Mucosa of rectum (tissue), 2 donors: ENCODE measurements at regions not wholly inside any gene's neighbourhood (a gene's known extent, or its start where the extent isn't known, plus 50 kb on each side); places are given as distances from the start of the nearest gene placed in this dataset.

ENCODE experiments used
- H3K27ac ChIP-seq, 2 donors: one replicate each; pipeline ENCODE4 v1.7.0; 2013; ENCODE audit warnings: inconsistent platforms in 2 of 2, low read depth in 2 of 2, low read length in 2 of 2
- H3K27me3 ChIP-seq, 2 donors: one replicate each; pipeline ENCODE4 v1.7.0; 2013; ENCODE audit warnings: low read length in 2 of 2; ENCODE audit not compliant: control insufficient read depth in 2 of 2, insufficient read depth in 2 of 2
- H3K36me3 ChIP-seq, 2 donors: one replicate each; pipeline ENCODE4 v1.7.0; 2013; ENCODE audit warnings: low read length in 2 of 2; ENCODE audit not compliant: control insufficient read depth in 2 of 2, insufficient read depth in 2 of 2
- H3K4me1 ChIP-seq, 2 donors: one replicate each; pipeline ENCODE4 v1.7.0; 2013; ENCODE audit warnings: low read length in 2 of 2, mild to moderate bottlenecking in 1 of 2; ENCODE audit not compliant: control insufficient read depth in 2 of 2, insufficient read depth in 2 of 2
- H3K4me3 ChIP-seq, 2 donors: one replicate each; pipeline ENCODE4 v1.7.0; 2013; ENCODE audit warnings: low read length in 2 of 2
- H3K9ac ChIP-seq, 2 donors: one replicate each; pipeline ENCODE4 v1.7.0; 2013; ENCODE audit warnings: low read length in 2 of 2, low read depth in 1 of 2, mild to moderate bottlenecking in 1 of 2
- H3K9me3 ChIP-seq, 2 donors: one replicate each; pipeline ENCODE4 v1.7.0; 2013; ENCODE audit warnings: low read length in 2 of 2; ENCODE audit not compliant: control insufficient read depth in 2 of 2
- donor health status: healthy.
- donor health status: Normal muscosa, but diverticular disease.

DNA sequence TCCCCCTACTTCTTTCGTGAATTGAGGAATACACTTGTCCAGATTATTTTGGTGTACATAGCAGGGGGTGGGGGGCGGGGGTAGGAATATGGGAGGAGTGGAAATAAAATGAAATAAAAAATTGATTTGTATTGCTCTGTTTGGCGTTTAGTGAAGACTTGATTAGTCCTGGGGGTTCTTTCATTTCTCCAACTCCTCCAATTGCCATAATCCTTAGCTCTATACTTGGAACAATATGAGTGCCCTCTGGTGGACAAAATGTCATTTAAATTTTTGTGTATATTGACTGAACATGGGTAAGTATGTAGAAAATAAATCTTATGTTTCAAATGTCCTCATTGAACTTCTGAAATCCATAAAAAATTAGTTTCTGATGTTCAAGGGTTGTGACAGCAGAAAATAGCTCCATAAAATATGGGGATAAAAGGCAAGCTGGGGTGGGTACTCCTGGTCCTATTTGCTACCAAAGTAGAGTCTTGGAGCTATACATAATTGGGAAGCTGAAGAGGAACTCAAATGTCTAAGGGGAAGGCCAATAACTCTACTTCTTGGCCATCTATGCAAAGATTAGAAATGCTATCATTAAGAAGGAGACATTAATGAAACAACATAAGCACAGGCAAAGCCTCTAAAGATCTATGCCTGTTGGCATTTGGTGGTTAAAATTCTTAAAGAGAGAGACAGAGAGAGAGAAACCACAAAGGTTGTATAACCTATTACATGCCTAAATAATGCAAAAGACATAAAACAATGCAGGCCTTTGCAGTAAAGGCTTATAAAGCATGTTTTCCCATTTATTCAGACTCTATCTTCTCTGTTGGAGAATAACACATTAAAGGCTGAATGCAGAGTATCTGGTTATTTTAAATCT lies 421.6 kb downstream of the METTL15 start:
- Histone ChIP-seq H3K9me3 (peaks cover 2% of the 10 kb centered on the region in 2 donors), H3K27ac (no peak overlapping the region), H3K36me3 (no peaks in the 10 kb centered on the region), H3K4me1 (no peaks in the 10 kb centered on the region), H3K9ac (no peak overlapping the region), H3K27me3 (no peaks in the 10 kb centered on the region), H3K4me3 (no peak overlapping the region)

DNA sequence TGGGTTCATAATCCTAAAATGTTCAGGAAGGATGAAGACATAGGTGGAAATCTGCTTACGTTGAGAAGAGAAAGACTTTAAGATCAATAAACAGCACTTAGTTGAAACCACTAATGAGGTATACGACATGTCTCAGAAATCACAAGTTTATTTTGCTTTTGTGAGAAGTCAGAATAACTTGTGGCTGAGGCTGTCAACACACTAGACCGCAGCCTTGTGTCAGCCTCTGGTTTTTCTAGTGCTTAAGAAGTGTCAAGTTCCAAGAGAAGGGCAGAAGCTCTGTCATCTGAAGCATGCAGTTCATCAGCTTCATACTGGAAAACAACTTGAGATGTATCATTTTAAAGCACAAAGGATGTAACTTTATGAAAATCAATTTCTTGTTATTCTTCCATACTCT lies 420.9 kb downstream of the METTL15 start:
- no peak overlapping the region for H3K9ac ChIP-seq
- H3K36me3 ChIP-seq = no peaks in the 10 kb centered on the region
- no peak overlapping the region for H3K4me3 ChIP-seq

DNA sequence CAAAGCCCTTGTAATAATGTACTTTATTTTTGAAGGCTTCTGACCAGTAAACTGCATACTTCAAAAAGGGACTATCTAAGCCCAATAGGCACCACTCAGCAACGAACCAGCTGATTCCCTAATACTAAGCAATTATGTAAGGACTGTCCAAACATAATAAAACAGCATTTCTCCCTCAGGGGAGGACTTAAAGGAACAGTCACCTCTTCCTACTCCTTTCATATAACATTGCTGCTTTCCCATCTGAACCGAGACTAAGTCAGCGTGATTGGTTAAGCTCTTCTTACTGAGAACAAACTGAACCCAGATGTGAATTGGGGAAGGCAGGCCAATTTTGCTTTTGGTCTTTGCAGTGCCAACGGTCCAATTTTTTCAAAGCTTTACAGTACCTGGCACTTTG lies 420.0 kb downstream of the METTL15 start:
- H3K9me3 ChIP-seq = peaks cover 2% of the 10 kb centered on the region in 2 donors
- no peak overlapping the region for H3K27ac ChIP-seq
- H3K9ac ChIP-seq = no peak overlapping the region
- no peaks in the 10 kb centered on the region for H3K4me1 ChIP-seq
- H3K4me3 ChIP-seq = no peak overlapping the region
- H3K27me3 ChIP-seq = no peaks in the 10 kb centered on the region
- no peaks in the 10 kb centered on the region for H3K36me3 ChIP-seq

More for the DNA sequence above, 420.9 kb downstream of the METTL15 start:
- H3K4me1 ChIP-seq = no peaks in the 10 kb centered on the region
- H3K27ac ChIP-seq = no peak overlapping the region
- peaks cover 2% of the 10 kb centered on the region in 2 donors for H3K9me3 ChIP-seq
- H3K27me3 ChIP-seq = no peaks in the 10 kb centered on the region

DNA sequence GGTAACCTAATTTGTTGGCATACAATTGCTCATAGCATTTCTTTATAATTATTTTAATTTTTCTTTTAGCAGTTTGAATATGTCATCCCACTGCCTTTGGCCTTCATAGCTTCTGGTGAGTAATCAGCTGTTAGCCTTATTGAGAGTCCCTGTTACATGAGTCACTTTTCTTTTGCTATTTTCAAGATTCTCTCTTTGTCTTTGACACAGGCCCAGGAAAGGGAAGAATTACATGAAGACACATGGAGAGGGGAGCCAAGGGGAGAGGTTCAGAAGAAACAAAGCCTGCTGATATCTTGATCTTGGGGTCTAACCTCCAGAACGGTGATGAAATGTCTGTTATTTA lies 418.2 kb downstream of the METTL15 start:
- Histone ChIP-seq H3K9ac (no peak overlapping the region), H3K4me3 (no peak overlapping the region), H3K27ac (no peak overlapping the region), H3K4me1 (no peaks in the 10 kb centered on the region), H3K9me3 (peaks cover 2% of the 10 kb centered on the region in 2 donors), H3K27me3 (no peaks in the 10 kb centered on the region), H3K36me3 (no peaks in the 10 kb centered on the region)

DNA sequence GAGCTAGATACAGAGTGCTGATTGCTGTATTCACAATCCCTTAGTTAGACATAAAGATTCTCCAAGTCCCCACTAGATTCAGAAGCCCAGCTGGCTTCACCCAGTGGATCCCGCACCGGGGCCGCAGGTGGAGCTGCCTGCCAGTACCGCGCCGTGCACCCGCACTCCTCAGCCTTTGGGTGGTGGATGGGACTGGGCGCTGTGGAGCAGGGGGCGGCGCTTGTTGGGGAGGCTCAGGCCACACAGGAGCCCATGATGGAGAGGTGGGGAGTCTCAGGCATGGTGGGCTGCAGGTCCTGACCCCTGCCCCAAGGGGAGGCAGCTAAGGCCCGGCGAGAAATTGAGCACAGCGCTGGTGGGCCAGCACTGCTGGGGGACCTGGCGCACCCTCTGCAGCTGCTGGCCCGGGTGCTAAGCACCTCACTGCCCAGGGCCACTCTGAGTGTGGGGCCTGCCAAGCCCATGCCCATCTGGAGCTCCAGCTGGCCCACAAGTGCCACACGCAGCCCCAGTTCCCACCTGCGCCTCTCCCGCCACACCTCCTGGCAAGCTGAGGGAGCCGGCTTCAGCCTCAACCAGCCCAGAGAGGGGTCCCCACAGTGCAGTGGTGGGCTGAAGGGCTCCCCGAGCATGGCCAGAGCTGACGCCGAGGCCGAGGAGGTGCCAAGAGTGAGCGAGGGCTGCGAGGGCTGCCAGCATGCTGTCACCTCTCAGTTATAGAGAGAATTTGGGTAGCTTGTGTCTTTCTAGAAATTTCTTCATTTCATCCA lies 417.6 kb downstream of the METTL15 start:
- Histone ChIP-seq H3K4me3 (no peak overlapping the region), H3K36me3 (no peaks in the 10 kb centered on the region), H3K4me1 (no peaks in the 10 kb centered on the region), H3K27ac (no peak overlapping the region), H3K27me3 (no peaks in the 10 kb centered on the region), H3K9ac (no peak overlapping the region), H3K9me3 (peaks cover 2% of the 10 kb centered on the region in 2 donors)

DNA sequence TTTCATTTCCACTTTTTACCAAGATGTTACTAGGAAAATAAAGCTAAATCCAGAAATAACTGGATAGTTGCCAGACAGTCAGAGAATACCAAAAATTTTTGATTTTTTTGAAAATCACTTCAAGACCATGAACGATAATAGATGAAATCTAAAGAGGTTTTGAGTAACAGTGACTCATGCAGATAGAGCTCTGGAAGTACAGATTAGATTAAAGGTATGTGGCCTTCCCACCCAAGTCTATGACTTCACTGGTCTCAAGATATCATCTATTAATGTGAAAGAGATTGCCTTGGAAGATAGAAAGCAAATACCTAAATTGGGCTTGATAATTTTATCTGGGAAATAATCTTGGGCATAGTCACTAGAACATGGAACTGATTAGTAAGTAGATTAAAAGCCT lies 415.9 kb downstream of the METTL15 start:
- Histone ChIP-seq H3K27me3 (no peaks in the 10 kb centered on the region), H3K9me3 (peaks cover 2% of the 10 kb centered on the region in 2 donors), H3K9ac (no peak overlapping the region), H3K4me3 (no peak overlapping the region), H3K4me1 (no peaks in the 10 kb centered on the region), H3K27ac (no peak overlapping the region), H3K36me3 (no peaks in the 10 kb centered on the region)

DNA sequence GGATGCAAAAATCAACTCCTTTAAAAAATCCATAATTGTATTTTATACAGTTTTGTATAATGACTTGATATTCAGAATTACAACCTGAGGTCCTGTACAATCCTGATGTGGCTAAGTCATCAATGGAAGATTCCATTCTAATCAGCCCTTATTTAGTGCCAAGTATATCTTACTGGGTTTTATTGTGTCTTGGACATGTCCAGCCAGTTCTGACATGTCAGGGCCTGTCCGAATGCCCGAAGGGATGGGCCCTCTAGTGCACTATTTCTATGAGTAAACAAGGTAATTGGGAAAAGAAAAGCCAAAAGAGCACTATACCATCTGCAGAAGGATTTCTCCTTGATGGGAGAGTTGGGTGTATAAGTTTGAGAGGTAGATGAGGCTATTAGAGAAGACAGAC lies 412.9 kb downstream of the METTL15 start:
- Histone ChIP-seq H3K4me3 (no peak overlapping the region), H3K4me1 (no peaks in the 10 kb centered on the region), H3K36me3 (no peaks in the 10 kb centered on the region), H3K9ac (no peak overlapping the region), H3K9me3 (no peaks in the 10 kb centered on the region), H3K27ac (no peak overlapping the region), H3K27me3 (no peaks in the 10 kb centered on the region)

DNA sequence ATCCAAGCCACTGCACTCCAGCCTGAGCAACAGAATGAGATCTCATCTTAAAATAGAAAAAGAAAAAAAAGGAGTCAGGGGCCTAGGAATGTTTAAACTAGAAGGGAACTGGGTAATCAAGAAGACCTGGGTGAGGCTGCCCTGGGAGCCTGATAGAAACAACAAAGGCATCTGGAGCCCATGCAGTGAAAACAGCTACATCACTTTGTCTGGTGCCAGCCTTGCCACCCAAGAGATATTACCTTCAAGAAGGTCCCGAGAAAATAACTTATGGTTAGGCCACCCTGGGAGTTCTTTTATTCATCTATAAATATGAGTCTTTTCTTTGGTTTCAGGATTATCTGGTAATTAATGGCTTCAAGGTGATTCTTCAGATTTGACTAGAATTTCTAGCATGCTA lies 412.1 kb downstream of the METTL15 start:
- Histone ChIP-seq H3K27ac (no peak overlapping the region), H3K36me3 (no peaks in the 10 kb centered on the region), H3K4me1 (no peaks in the 10 kb centered on the region), H3K9me3 (no peaks in the 10 kb centered on the region), H3K9ac (no peak overlapping the region), H3K4me3 (no peak overlapping the region), H3K27me3 (no peaks in the 10 kb centered on the region)

DNA sequence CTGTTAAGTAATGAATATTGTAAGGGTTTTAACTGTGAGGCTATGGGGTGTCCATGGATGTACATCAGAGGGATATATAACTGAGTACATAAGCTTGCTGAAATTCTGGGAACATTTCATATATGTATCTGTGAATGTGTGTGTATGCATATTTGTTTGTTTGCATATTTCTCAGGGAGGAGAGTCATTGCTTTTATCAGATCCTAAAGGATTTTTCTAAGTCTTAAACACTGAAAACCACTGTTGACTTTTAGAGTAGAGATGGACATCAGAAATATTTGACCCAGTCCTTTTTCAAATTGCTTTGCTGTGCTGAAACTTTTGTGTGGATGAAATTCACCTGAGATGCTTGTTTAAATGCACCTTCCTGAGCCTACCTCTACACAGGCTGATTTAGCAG lies 410.6 kb downstream of the METTL15 start:
- no peaks in the 10 kb centered on the region for H3K4me1 ChIP-seq
- H3K27me3 ChIP-seq = no peaks in the 10 kb centered on the region
- H3K27ac ChIP-seq = no peak overlapping the region
- no peak overlapping the region for H3K4me3 ChIP-seq
- no peaks in the 10 kb centered on the region for H3K36me3 ChIP-seq
- H3K9ac ChIP-seq = no peak overlapping the region
- H3K9me3 ChIP-seq = no peaks in the 10 kb centered on the region

DNA sequence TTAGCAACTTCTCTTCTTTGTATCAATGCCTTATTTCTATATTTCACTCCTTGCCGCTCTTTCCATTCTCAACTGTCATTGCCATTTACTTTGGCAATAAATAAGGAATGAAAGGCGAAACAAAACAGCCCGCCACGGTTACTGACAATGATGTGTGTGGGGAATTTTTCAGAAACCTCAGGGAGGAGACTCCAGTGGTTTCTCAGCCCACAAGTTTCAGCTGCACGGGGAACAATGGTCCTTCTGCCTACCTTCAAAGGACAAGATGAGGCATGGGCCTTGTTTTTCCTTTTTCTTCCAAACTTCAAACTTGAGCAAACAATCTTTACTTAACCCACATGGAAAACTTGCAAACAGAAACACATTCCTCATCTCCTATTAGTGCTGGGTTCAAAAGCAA lies 409.4 kb downstream of the METTL15 start:
- Histone ChIP-seq H3K9ac (no peak overlapping the region), H3K4me1 (no peaks in the 10 kb centered on the region), H3K4me3 (no peak overlapping the region), H3K9me3 (no peaks in the 10 kb centered on the region), H3K27ac (no peak overlapping the region), H3K36me3 (no peaks in the 10 kb centered on the region), H3K27me3 (no peaks in the 10 kb centered on the region)
